GM12878 (cell line): ENCODE measurements at regions not wholly inside any gene's neighbourhood (a gene's known extent, or its start where the extent isn't known, plus 50 kb on each side); places are given as distances from the start of the nearest gene placed in this dataset.

Experiments
- ATAC-seq: fragments of 200-7000 bp; cut with Tn5 transposase; 3 replicates; pipeline ENCODE4 v1.9.1; 2020; ENCODE audit warnings: mild to moderate bottlenecking, moderate library complexity
- BruUV-seq: library from RNA; stranded (reverse); fragments of 400-500 nt; replicated peaks from 2 replicates; lab custom pipeline; 2021; lab: Mats Ljungman, UMichigan
- CTCF ChIA-PET: fragments of 300-600 bp; sonication (Branson Sonifier 250); formaldehyde crosslinking; extraction: SDS; loops from one replicate; lab custom pipeline; 2021; ENCODE audit warnings: inconsistent platforms; lab: Yijun Ruan, JAX
- POLR2A ChIA-PET: fragments of 350-600 bp; formaldehyde crosslinking; extraction: SDS; loops from one replicate; lab custom pipeline; 2021; ENCODE audit warnings: inconsistent platforms; lab: Charles Lee
- RAD21 ChIA-PET: fragments of 300-600 bp; sonication (Branson Sonifier 250); formaldehyde crosslinking; loops from one replicate; lab custom pipeline; 2023; ENCODE audit warnings: antibody characterized with exemption; ENCODE audit not compliant: unreplicated experiment; lab: Charles Lee
- SMC1A ChIA-PET: fragments of 300-600 bp; sonication (Branson Sonifier 250); formaldehyde crosslinking; loops from one replicate; lab custom pipeline; 2023; ENCODE audit not compliant: unreplicated experiment, uncharacterized antibody; lab: Charles Lee
- DNase-seq: peaks from one replicate; pipeline ENCODE4 v3.0.0-alpha.2; 2011; ENCODE audit warnings: low read depth, low spot score
- FAIRE-seq: peaks from 3 replicates; lab custom pipeline; 2011; peaks lifted over from hg19 to GRCh38; lab: Jason Lieb, UNC
- H2AFZ ChIP-seq: 2 replicates; pipeline ENCODE4 v1.6.0; 2011; ENCODE audit warnings: low read depth, low read length, control low read depth; ENCODE audit not compliant: control insufficient read depth
- H3K27ac ChIP-seq: 2 replicates; pipeline ENCODE4 v1.5.1; 2011; ENCODE audit warnings: control low read depth; ENCODE audit not compliant: control insufficient read depth, insufficient read depth
- H3K27me3 ChIP-seq, 2 experiments: replicated peaks in 1 of 2; 2 replicates each; pipeline versions ENCODE4 v1.6.0 to v1.6.1; 2011; ENCODE audit warnings: low read length in 1 of 2; ENCODE audit not compliant: control insufficient read depth in 2 of 2, insufficient read depth in 2 of 2
- H3K36me3 ChIP-seq, 2 experiments: 2 replicates each; pipeline ENCODE4 v1.5.1; 2011; ENCODE audit warnings: low read length in 1 of 2; ENCODE audit not compliant: control insufficient read depth in 2 of 2, insufficient read depth in 2 of 2
- H3K4me1 ChIP-seq: 2 replicates; pipeline ENCODE4 v1.6.1; 2011; ENCODE audit warnings: mild to moderate bottlenecking, low read length, moderate library complexity, mixed read lengths; ENCODE audit not compliant: control insufficient read depth, insufficient read depth
- H3K4me2 ChIP-seq: 2 replicates; pipeline ENCODE4 v1.6.0; 2011; ENCODE audit warnings: control low read depth; ENCODE audit not compliant: control insufficient read depth, insufficient read depth
- H3K4me3 ChIP-seq: fragments of 200-600 bp; sonication (generic); 2 replicates; pipeline ENCODE4 v1.5.1; 2016
- H3K79me2 ChIP-seq: 2 replicates; pipeline ENCODE4 v1.6.0; 2011; ENCODE audit warnings: low read length; ENCODE audit not compliant: control insufficient read depth, insufficient read depth
- H3K9ac ChIP-seq: 2 replicates; pipeline ENCODE4 v1.8.0; 2011; ENCODE audit warnings: low read length, control low read depth, mixed read lengths; ENCODE audit not compliant: control insufficient read depth, insufficient read depth
- H3K9me3 ChIP-seq: replicated peaks from 3 replicates; pipeline ENCODE4 v1.5.1; 2011; ENCODE audit warnings: mild to moderate bottlenecking, low read length; ENCODE audit not compliant: control insufficient read depth, insufficient read depth
- H4K20me1 ChIP-seq: 2 replicates; pipeline ENCODE4 v1.6.0; 2011; ENCODE audit not compliant: control insufficient read depth, insufficient read depth
- BCLAF1 ChIP-seq: fragments of 450-650 bp; IDR thresholded peaks from 2 replicates; pipeline ENCODE4 v1.6.1; 2017; ENCODE audit warnings: antibody characterized with exemption, mild to moderate bottlenecking, moderate library complexity
- BRCA1 ChIP-seq: IDR thresholded peaks from 2 replicates; pipeline ENCODE4 v1.6.1; 2011; ENCODE audit warnings: low read depth, low read length, improper control_type of control experiment
- CHD4 ChIP-seq: fragments of 200-600 bp; sonication (generic); IDR thresholded peaks from 2 replicates; pipeline ENCODE4 v1.6.1; 2016; ENCODE audit warnings: mild to moderate bottlenecking
- DPF2 ChIP-seq: fragments of 450-650 bp; IDR thresholded peaks from 2 replicates; pipeline ENCODE4 v1.6.1; 2017; ENCODE audit warnings: mild to moderate bottlenecking
- ELK1 ChIP-seq: IDR thresholded peaks from 2 replicates; pipeline ENCODE4 v1.6.1; 2012; ENCODE audit warnings: low read depth, low read length, improper control_type of control experiment
- ESRRA ChIP-seq: IDR thresholded peaks from 2 replicates; pipeline ENCODE4 v1.6.1; 2012; ENCODE audit warnings: mild to moderate bottlenecking, low read length, improper control_type of control experiment
- HDAC2 ChIP-seq: fragments of 200-600 bp; sonication (generic); IDR thresholded peaks from 2 replicates; pipeline ENCODE4 v1.6.1; 2017
- KAT2A ChIP-seq: conservative IDR thresholded peaks from 2 replicates; pipeline ENCODE4 v1.6.1; 2011; ENCODE audit warnings: low read depth, low read length; ENCODE audit not compliant: control insufficient read depth
- MEF2B ChIP-seq: fragments of 450-650 bp; IDR thresholded peaks from 2 replicates; pipeline ENCODE4 v1.6.1; 2018; ENCODE audit warnings: mild to moderate bottlenecking, moderate library complexity; ENCODE audit not compliant: partially characterized antibody, poor library complexity, severe bottlenecking
- NR2C2 ChIP-seq: IDR thresholded peaks from 2 replicates; pipeline ENCODE4 v1.6.1; 2011; ENCODE audit warnings: borderline replicate concordance, low read depth; ENCODE audit not compliant: control insufficient read depth, insufficient read length
- RELA ChIP-seq: fragments of 450-650 bp; IDR thresholded peaks from 2 replicates; pipeline ENCODE4 v1.8.0; 2014; ENCODE audit warnings: borderline replicate concordance; ENCODE audit not compliant: partially characterized antibody
- REST ChIP-seq: IDR thresholded peaks from 2 replicates; pipeline ENCODE4 v1.6.1; 2012; ENCODE audit warnings: mild to moderate bottlenecking, low read depth, low read length
- YBX1 ChIP-seq: fragments of 450-650 bp; IDR thresholded peaks from 2 replicates; pipeline ENCODE4 v1.6.1; 2016; ENCODE audit warnings: antibody characterized with exemption
- ZNF274 ChIP-seq: IDR thresholded peaks from one replicate; pipeline ENCODE4 v1.8.0; 2011; ENCODE audit not compliant: insufficient read length, insufficient read depth
- WGBS: methylation state at CpG from one replicate; pipeline ENCODE4 v1.1.6; 2016; ENCODE audit warnings: low lambda C conversion rate; ENCODE audit not compliant: insufficient replicate concordance, insufficient coverage; ENCODE audit errors: missing lambda C conversion rate; 5-methylcytosine and 5-hydroxymethylcytosine counted together
- in situ Hi-C: fragments of 300-500 bp; cut with MboI; formaldehyde crosslinking; loops from 9 replicates; pipeline ENCODE4 v1.14.3; 2018; ENCODE audit warnings: mixed read lengths
- intact Hi-C: fragments of 100-400 bp; cut with micrococcal nuclease; formaldehyde crosslinking; loops from one replicate; pipeline ENCODE4 v1.14.2; 2022; ENCODE audit not compliant: unreplicated experiment

- no peak for TF ChIP-seq ELK1
- TF ChIP-seq REST: no peak
These were observed 318.9 kb downstream of the BMPER start (continued) for GRCh38 chr7:34224281-34224680.

- ATAC-seq (no peak), DNase-seq (no peak), FAIRE-seq (no peak)
- H4K20me1 ChIP-seq: no peaks in the 10 kb centered on the region
- no peaks in the 10 kb centered on the region for H3K36me3 ChIP-seq
- no peak overlapping the region for H3K4me3 ChIP-seq
- RAD21 ChIA-PET: no interaction called here
- no peak for TF ChIP-seq ZNF274
- TF ChIP-seq HDAC2: no peak
- TF ChIP-seq BCLAF1: no peak
- no peak for TF ChIP-seq KAT2A
- no peak for TF ChIP-seq CHD4
- no peak for TF ChIP-seq ESRRA
- TF ChIP-seq NR2C2: no peak
- TF ChIP-seq MEF2B: no peak
- TF ChIP-seq DPF2: no peak
- TF ChIP-seq YBX1: no peak
- no peak for TF ChIP-seq BRCA1
- TF ChIP-seq RELA: no peak
- POLR2A ChIA-PET: no interaction called here
- in situ Hi-C loops: no loop called here
- no peak overlapping the region for H3K4me2 ChIP-seq
- H3K4me1 ChIP-seq: no peaks in the 10 kb centered on the region
- intact Hi-C loops: no loop called here
- H3K27me3 ChIP-seq: no peaks in the 10 kb centered on the region
- H3K9me3 ChIP-seq: no peaks in the 10 kb centered on the region
- no peaks in the 10 kb centered on the region for H3K79me2 ChIP-seq
- no TSS peak for BruUV-seq
- 4% methylated on average over 5 of the region's 5 CpGs for WGBS
- no peak overlapping the region for H2AFZ ChIP-seq
- CTCF ChIA-PET: interaction anchor here (0.6 kb wide), 1 partner anchor 12 kb away, joined by 3 read pairs; no protein-coding TSS in a partner anchor
- no peak overlapping the region for H3K27ac ChIP-seq
- SMC1A ChIA-PET: no interaction called here
- no peak overlapping the region for H3K9ac ChIP-seq
These were observed 319.9 kb downstream of the BMPER start for GRCh38 chr7:34225193-34225592.
